ENCODE measurements at regions not wholly inside any gene's neighbourhood (a gene's known extent, or its start where the extent isn't known, plus 50 kb on each side); places are given as distances from the start of the nearest gene placed in this dataset.

DNA sequence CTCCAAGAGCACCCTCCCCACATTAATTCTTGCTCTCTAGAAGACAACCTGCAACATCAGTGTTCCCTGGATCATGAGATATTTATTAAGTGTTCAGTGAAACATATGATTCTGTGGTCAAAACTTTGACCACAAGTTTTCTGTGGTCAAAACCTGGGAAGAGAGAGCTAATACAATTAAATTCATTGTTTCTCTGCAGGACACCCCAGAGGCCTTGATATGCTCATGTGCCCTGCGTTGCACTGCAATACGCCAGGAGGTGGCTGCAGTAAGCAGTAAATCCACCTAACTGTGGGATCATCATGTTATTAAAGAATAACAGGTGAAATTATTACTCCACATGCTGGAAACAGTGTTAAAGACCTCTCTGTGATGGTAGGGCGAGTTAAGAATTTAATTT lies 109.3 kb upstream of the SPDL1 start:
- TF ChIP-seq POLR2A (IDR thresholded peaks at IDR 0.05; ENCODE audit: low read depth, low read length): no peak
- FAIRE-seq (no peak), DNase-seq (ENCODE audit: insufficient read length, low spot score) (no peak)

DNA sequence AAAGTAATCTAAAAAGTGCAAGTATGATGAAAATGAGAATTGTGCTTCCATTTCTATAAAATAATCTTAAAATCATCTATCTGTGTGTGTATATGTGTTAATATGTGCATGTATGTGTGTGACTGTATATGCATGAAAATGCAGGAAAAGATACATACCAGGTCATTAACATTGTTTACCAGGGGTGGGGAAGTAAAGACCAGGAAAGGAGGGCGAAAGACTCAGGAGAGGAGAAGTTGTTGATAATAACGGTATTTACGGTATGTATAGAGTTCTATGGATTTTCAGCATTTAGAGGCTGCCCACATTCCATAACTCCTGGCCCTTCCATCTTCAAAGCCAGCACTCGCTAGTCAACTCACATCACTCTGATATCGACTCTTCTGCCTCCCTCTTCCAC lies 111.0 kb upstream of the SPDL1 start:
- no peak for DNase-seq (ENCODE audit: insufficient read length, low spot score)
- no peak for TF ChIP-seq POLR2A (IDR thresholded peaks at IDR 0.05; ENCODE audit: low read depth, low read length)
- no peak for FAIRE-seq

DNA sequence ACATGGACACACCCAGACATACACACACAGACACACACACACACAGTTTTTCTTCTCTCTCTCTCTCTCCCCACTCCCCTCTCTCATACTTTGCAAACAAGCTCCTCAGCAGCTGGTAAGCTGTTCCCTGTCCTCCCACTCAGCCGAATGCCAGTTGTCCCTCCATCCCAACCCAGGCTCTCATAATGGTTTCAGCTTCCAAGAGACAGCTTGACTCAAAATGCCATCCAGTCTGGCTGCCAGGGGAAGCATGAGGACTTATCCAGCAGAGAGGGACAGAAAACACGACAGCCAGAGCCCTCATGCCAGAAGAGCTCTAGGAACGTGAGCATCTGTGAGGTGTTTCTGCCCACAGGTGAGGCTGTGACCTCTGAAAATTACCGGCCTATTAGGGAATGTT lies 112.6 kb upstream of the SPDL1 start:
- FAIRE-seq (no peak), DNase-seq (ENCODE audit: insufficient read length, low spot score) (no peak)
- TF ChIP-seq POLR2A (IDR thresholded peaks at IDR 0.05; ENCODE audit: low read depth, low read length): no peak

DNA sequence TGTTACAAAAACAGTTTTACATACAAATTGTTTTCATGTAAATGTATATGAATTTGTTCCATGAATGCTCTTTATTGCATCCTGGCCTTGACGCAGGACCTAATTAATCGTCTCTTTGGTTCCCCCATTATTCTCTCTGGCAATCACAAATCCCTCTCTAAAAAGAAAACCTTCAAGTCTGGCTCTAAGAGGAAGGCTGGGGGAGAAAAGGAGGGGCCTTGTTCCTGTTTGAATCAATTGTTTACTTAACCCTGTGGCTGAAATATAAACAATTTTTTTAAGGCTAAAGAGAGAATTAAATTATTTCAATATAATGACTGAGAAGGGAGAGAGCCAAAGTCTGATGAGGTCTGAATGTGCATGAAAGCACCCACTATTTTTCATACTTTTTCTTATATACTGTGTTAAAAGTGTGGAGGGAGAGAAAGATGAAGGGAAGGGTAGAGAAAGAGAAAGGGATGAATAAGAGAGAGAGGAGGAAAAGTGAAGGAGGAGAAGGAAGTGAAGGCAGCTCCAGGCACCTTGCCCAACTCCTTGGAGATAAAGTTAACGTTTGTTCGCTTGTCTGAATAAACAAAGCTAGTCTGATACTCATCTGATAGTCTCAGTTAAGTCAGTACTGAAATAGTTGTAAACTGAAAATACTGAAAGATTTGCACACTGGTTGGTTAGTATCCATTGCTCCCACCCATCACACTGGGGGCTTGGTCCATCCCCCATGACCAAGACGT lies 116.4 kb upstream of the SPDL1 start:
- FAIRE-seq (no peak), DNase-seq (ENCODE audit: insufficient read length, low spot score) (no peak)
- no peak for TF ChIP-seq POLR2A (IDR thresholded peaks at IDR 0.05; ENCODE audit: low read depth, low read length)

DNA sequence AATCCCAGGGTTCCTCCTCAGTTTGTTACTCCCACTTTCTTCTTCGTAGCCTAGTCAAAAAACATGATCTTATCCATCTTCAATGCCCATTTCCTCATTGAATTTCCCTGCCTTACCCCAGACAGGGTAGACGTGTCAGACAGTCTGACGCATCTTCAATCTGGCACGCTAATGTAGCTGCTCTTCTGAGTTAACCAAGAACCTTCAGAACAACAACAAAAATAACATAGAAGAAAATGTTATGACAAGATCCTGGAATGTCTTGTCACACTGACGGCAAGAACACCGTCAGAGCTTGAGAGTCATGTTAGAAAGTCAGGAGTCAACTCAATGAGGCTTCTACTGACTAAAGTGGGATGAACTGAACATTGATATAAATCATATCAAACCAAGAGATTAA lies 122.7 kb upstream of the SPDL1 start:
- TF ChIP-seq POLR2A (IDR thresholded peaks at IDR 0.05; ENCODE audit: low read depth, low read length): no peak
- FAIRE-seq (no peak), DNase-seq (ENCODE audit: insufficient read length, low spot score) (no peak)

DNA sequence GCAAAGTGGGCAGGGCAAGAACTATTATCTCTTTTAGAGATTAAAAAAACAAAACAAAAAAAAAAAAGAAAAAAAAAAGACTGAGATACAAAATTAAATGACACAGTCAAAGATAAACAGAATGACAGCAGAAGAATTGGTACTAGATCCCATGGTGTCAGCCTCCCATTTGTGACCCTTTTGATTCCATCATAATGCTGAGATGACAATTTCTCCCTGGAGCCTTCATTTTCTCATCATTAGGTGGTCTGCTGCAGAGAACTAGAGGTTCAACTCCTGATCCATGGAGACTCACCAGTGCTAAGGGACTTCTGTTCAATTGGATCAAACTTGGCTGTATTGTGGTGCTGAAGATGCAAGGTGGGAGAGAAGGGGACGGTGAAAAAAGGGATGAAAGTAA lies 123.5 kb upstream of the SPDL1 start:
- no peak for FAIRE-seq
- no peak for TF ChIP-seq POLR2A (IDR thresholded peaks at IDR 0.05; ENCODE audit: low read depth, low read length)
- DNase-seq (ENCODE audit: insufficient read length, low spot score): no peak

DNA sequence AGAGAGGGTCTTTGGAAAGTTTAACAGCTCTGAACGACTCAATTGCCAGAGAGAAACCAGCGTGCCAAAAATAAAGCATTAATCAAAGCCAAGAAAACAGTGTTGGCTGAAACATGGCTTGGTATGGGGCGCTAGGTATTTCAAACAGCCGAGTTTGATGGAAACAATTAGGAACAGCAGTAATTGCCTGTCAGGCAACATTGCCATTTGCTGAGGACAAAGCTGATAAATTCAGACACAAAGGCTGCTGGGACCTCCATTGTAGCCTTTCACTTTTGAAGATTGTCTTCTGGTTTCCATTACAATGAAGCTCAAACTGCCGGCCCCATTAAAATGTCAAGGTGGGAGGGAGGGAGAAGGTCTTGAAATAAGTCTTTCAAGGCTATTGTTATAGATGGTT lies 125.4 kb upstream of the SPDL1 start:
- TF ChIP-seq POLR2A (IDR thresholded peaks at IDR 0.05; ENCODE audit: low read depth, low read length): no peak
- DNase-seq (ENCODE audit: insufficient read length, low spot score) (no peak), FAIRE-seq (no peak)

DNA sequence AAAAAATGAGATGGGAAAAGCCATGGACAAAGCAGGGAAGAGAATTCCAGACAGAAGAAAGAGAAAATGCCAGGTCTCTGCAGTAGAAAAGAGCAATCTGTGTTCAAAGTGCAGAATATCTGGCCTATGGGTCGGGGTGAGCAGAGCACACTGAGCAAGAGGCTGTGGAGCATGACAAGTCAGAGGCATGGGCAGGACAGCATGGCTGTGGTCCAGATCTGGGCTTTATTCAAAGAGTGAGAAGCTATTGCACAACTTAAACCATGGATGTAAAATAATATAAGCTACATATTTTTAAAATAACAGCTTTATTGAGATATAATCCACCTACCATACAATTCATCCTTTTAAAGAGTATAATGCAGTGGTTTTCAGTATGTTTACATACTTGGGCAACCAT lies 133.1 kb upstream of the SPDL1 start:
- no peak for TF ChIP-seq POLR2A (IDR thresholded peaks at IDR 0.05; ENCODE audit: low read depth, low read length)
- DNase-seq (ENCODE audit: insufficient read length, low spot score) (no peak), FAIRE-seq (no peak)

DNA sequence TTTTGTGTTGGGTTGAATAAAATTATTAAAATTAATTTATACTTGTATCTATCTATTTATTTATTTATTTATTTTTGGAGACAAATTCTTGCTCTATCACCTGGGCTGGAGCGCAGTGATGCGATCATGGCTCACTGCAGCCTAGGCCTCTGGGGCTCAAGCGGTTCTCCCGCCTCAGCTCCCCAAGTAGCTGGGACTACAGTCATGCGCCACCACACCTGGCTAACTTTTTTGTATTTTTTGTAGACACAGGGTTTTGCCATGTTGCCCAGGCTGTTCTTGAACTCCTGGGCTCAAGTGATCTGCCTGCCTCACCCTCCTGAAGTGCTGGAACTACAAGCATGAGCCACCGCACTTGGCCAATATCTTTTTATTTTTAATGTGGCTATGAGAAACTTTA lies 134.7 kb upstream of the SPDL1 start:
- TF ChIP-seq POLR2A (IDR thresholded peaks at IDR 0.05; ENCODE audit: low read depth, low read length): no peak
- DNase-seq (ENCODE audit: insufficient read length, low spot score): no peak
- FAIRE-seq: no peak

DNA sequence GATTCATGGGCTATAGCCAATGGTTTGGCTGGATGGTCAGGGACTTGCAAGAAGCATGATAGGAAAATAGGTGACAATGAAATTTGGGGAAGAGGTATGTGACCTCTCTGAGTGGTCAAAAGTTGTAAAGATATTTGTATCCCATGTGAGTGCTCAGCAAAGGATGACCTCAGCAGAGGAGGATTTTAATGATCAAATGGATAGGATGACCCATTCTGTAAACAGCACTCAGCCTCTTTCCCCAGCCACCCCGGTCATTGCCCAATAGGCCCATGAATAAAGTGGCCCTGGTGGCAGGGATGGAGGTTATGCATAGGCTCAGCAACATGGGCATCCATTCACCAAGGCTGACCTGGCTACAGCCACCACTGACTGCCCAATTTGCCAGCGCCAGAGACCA lies 138.4 kb upstream of the SPDL1 start:
- TF ChIP-seq POLR2A (IDR thresholded peaks at IDR 0.05; ENCODE audit: low read depth, low read length): no peak
- FAIRE-seq (no peak), DNase-seq (ENCODE audit: insufficient read length, low spot score) (no peak)

DNA sequence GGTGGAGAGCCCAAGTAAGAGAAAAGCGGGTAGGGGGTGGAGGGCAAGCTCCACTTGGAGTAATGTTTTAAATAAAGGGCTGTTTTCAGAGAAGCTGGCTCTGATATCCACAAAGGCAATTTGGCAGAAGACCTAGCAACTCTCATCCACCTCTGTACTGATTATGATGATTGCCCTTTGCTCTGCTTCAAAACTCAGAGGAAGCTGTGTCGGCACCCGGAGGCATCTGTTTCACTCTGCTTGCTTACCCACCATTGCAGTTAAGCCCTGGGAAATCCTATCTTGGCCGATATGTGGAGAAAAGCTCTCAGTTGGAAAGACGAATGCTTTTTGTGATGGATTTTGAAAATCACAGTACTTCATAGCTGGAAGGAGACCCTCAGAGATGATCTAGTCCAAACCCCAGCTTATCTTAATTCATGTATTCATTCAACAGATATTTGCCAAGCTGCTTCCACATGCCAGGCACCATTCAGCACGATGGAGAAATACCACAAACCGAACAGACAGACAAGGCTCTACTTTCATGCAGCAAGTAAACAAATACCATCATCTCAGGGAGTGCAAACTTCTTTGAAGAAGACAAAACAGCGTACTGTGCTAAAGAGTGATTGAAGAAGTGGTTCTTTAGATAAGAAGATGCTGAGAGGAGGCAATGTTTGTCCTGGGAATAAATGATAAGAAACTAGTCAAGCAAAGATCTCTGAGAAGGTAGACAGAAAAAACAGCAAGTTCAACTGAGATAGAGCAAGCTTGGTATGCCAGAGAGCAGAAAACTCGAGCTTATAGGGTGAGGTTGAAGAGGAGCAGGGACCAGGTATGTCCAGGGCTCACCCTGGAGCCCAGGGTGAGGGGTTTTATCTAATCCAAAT lies 140.4 kb upstream of the SPDL1 start:
- no peak for TF ChIP-seq POLR2A (IDR thresholded peaks at IDR 0.05; ENCODE audit: low read depth, low read length)
- FAIRE-seq: no peak

DNA sequence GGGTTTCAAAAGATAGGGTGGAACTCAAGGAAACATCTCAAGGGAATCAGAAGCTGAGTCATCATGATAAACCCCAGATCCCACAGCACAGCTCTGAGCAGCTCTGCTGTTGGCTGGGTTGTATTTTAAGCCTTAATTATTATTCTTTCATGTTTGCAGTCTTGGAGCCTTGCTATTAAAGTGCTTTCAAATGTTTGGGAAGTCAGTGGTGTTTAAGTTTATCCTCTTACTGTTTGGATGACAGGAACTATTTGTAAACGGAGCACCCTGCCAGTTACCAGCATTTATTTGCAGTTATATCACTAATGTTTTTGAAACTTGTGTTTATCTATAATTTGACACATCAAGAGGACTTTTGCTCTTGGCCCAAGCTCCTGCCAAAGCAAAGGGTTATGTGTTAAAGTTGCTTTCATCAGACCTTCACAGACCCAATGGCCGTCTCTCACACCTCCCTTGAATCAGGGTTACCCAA lies 141.1 kb upstream of the SPDL1 start:
- no peak for DNase-seq (ENCODE audit: insufficient read length, low spot score)
- TF ChIP-seq POLR2A (IDR thresholded peaks at IDR 0.05; ENCODE audit: low read depth, low read length): no peak
- no peak for FAIRE-seq

More for the DNA sequence above, 140.4 kb upstream of the SPDL1 start:
- DNase-seq (ENCODE audit: insufficient read length, low spot score): no peak

DNA sequence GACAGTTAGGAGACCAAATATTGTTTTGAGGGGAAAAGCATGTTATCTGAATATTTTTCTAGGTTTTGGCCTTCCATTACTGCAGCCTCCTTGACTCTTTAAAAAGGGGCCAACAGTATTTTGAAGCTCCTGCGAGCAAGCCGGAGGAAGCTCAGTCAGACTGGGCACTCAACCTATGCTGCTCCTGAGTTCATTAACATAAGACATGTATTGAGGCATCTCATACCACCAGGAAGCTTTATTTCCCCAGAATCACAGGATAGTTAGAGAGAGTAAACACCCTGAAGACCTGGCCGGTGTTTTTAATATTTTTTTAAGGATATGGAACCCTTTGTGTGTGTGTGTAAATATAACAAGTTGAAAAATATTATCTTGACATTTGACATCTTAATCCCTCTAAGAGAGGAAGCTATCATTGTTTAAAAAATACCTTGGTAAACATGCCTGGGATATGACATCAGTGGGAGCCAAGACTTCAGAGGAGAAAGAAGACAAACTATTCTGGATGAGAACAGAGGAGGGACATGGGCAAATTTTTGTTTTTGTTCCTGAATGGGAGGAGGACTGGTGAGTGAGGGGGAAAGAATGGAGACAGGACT lies 139.3 kb upstream of the SLIT3 start:
- no peak for TF ChIP-seq POLR2A (IDR thresholded peaks at IDR 0.05; ENCODE audit: low read depth, low read length)
- FAIRE-seq (no peak), DNase-seq (ENCODE audit: insufficient read length, low spot score) (no peak)

DNA sequence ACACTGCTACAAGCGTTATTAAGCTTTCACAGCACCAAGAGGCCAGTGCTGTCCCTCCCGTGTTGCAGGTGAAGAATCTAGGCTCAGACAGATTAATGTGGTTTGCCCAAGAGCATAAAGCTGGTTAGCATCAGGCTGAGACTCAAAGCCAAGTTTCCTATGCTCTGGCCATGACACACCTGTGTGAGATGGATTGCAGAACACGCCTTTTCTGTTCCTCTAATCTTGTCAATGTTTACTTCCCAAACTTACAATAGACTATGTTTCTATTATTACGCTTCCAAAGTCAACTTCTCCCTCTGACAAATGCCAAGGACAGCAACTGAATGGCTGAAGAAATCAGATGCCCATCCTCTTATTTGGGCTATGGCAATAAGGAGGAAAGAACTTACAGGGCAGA lies 138.4 kb upstream of the SLIT3 start:
- no peak for FAIRE-seq
- TF ChIP-seq POLR2A (IDR thresholded peaks at IDR 0.05; ENCODE audit: low read depth, low read length): no peak
- no peak for DNase-seq (ENCODE audit: insufficient read length, low spot score)
